Heart right ventricle (tissue), 16 donors: ENCODE measurements at regions not wholly inside any gene's neighbourhood (a gene's known extent, or its start where the extent isn't known, plus 50 kb on each side); places are given as distances from the start of the nearest gene placed in this dataset.

Experiments used
- ATAC-seq, 8 donors: fragments of 200-7000 bp; cut with Tn5 transposase; one replicate each; pipeline ENCODE4 v1.9.1; 2020; ENCODE audit warnings: mild to moderate bottlenecking in 8 of 8, moderate library complexity in 8 of 8, moderate number of reproducible peaks in 1 of 8
- DNase-seq, 2 donors: peaks; one replicate each; pipeline ENCODE4 v3.0.0-alpha.2; 2020
- H3K27ac ChIP-seq, 10 donors: fragments of 200-600 bp; sonication (generic) in 2 of 10; one replicate each; pipeline versions ENCODE4 v1.5.0 to v1.8.0; 2020 to 2022; ENCODE audit warnings: mild to moderate bottlenecking in 3 of 10
- H3K27me3 ChIP-seq, 7 donors: fragments of 200-600 bp; one replicate each; pipeline ENCODE4 v1.8.0; 2021 to 2022; ENCODE audit warnings: mild to moderate bottlenecking in 2 of 7
- H3K36me3 ChIP-seq, 9 donors: fragments of 200-600 bp; sonication (generic) in 1 of 9; one replicate each; pipeline versions ENCODE4 v1.5.0 to v1.8.0; 2020 to 2022; ENCODE audit warnings: mild to moderate bottlenecking in 2 of 9
- H3K4me1 ChIP-seq, 9 donors: fragments of 200-600 bp; sonication (generic) in 1 of 9; one replicate each; pipeline versions ENCODE4 v1.5.0 to v1.8.0; 2020 to 2022; ENCODE audit warnings: mild to moderate bottlenecking in 4 of 9
- H3K4me3 ChIP-seq, 10 donors: fragments of 200-600 bp; sonication (generic) in 2 of 10; one replicate each; pipeline versions ENCODE4 v1.5.0 to v1.8.0; 2020 to 2022; ENCODE audit warnings: mild to moderate bottlenecking in 7 of 10, moderate library complexity in 2 of 10
- H3K9me3 ChIP-seq, 11 donors: fragments of 200-600 bp in 10 of 11; sonication (generic) in 2 of 11; one replicate each; pipeline versions ENCODE4 v1.5.0 to v1.8.0; 2013 to 2022; ENCODE audit warnings: mild to moderate bottlenecking in 2 of 11, control low read depth in 1 of 11, moderate library complexity in 1 of 11
- WGBS, 2 donors: extraction: QIAGEN DNeasy Blood & Tissue Kit; methylation state at CpG; one replicate each; pipeline ENCODE4 v1.1.7; 2013; ENCODE audit warnings: inconsistent platforms in 1 of 2; 5-methylcytosine and 5-hydroxymethylcytosine counted together
- intact Hi-C, 10 donors: fragments of 100-400 bp; cut with DNase I; formaldehyde crosslinking; loops; one replicate each; pipeline versions ENCODE4 v1.11.1 to v1.14.2; 2022
- TF ChIP-seq, protein P1 (sequence below), 9 donors: fragments of 200-600 bp; sonication (generic) in 2 of 9; IDR thresholded peaks; one replicate each; pipeline versions ENCODE4 v1.5.0 to v1.8.0; 2021 to 2022; ENCODE audit warnings: antibody characterized with exemption in 9 of 9, mild to moderate bottlenecking in 5 of 9, moderate library complexity in 1 of 9
- donor health status: Arrhythmogenic right ventricular cardiomyopathy.
- donor health status: ischemic (EF 13 %, LVEDD 7.1; RV severe dilation, severe dysfunction).
- donor health status: healthy with polysubstance abuse.
- donor health status: DM: no; HTN: yes; CAD: no.
- donor health status: DM: no; HTN: no; CAD: no.
- donor health status: ischemic (EF 25% LVEDD 6.9; RV normal size, moderate dysfunction).
- donor health status: ischemic (EF 25% LVEDD 5.7; RV mildly dilated, moderate dysfunction).
- donor health status: healthy.
- donor health status: DM: yes; HTN: yes; CAD: no.
- donor health status: Ischemic cardiomyopathy.
- donor health status: ischemic (EF 35%, LVEDD 5.7; RV mildly dilated, moderate dysfunction).
- donor health status: nonischemic (EF 11% LVEDD 7.7; RV severe dilation, severe dysfunction).
- donor health status: DM: yes; HTN: yes; CAD: no.
- donor health status: PGD.
- donor health status: ischemic (EF 29% LVEDD 5.4; RV normal size, mild dysfunction).
- donor health status: nonischemic (EF 23%, LVEDD 6.1; RV moderate dilation, normal function).

DNA sequence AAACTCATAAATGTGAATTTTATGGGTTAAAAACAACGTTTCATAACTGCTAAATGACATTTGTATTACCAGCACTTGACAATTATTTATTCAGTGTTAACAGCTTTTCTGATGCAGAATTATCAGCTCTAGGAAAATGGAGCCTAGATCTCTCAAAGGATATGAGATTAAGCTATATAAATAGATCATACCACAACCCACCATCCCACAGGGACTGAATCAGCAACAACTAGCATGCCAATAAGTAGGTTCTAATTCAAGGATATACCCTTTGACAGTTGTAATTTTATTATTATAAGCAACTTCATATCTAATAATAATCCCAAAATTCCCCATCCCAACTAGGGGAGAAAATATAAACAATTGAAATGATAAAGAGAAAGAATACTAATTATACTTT is 275.4 kb upstream of the RGS18 start:
- TF ChIP-seq, protein P1, sequence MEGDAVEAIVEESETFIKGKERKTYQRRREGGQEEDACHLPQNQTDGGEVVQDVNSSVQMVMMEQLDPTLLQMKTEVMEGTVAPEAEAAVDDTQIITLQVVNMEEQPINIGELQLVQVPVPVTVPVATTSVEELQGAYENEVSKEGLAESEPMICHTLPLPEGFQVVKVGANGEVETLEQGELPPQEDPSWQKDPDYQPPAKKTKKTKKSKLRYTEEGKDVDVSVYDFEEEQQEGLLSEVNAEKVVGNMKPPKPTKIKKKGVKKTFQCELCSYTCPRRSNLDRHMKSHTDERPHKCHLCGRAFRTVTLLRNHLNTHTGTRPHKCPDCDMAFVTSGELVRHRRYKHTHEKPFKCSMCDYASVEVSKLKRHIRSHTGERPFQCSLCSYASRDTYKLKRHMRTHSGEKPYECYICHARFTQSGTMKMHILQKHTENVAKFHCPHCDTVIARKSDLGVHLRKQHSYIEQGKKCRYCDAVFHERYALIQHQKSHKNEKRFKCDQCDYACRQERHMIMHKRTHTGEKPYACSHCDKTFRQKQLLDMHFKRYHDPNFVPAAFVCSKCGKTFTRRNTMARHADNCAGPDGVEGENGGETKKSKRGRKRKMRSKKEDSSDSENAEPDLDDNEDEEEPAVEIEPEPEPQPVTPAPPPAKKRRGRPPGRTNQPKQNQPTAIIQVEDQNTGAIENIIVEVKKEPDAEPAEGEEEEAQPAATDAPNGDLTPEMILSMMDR (IDR thresholded peaks at IDR 0.05), result no peak
- Histone ChIP-seq H3K9me3 (no peaks in the 10 kb centered on the region), H3K4me3 (no peak overlapping the region), H3K4me1 (no peaks in the 10 kb centered on the region), H3K27me3 (no peaks in the 10 kb centered on the region), H3K36me3 (no peaks in the 10 kb centered on the region), H3K27ac (no peak overlapping the region)
- ATAC-seq (no peak), DNase-seq (no peak)
- WGBS, 2 donors, result 37 to 63% methylated on average over 1 of the region's 1 CpG
- intact Hi-C loops, result no loop called here

DNA sequence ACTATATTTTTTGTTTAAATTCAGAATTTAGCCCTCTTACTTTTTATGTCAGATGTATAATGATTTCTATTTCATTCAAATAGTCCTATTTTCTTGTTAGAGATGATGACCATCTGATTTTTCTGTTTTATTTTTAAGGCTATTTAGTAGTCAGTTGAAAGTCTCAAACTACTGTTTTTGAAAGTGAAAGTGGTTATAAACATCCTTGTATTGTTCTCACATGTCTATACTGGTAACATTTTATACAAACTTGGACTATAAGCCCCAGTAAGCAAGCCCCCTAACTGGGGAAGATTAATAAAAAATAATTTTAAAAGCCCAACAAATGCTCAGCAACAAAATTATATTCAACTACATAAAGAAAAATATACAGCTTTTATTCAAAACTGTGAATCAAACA is 271.3 kb upstream of the RGS18 start:
- no peak for ATAC-seq
- H3K36me3 ChIP-seq, result no peaks in the 10 kb centered on the region
- TF ChIP-seq, protein P1 (IDR thresholded peaks at IDR 0.05), result no peak
- intact Hi-C loops, result no loop called here
- no peaks in the 10 kb centered on the region for H3K9me3 ChIP-seq
- no peaks in the 10 kb centered on the region for H3K27me3 ChIP-seq
- H3K27ac ChIP-seq, result no peak overlapping the region
- no peak overlapping the region for H3K4me3 ChIP-seq
- H3K4me1 ChIP-seq, result no peaks in the 10 kb centered on the region
- DNase-seq, result no peak

DNA sequence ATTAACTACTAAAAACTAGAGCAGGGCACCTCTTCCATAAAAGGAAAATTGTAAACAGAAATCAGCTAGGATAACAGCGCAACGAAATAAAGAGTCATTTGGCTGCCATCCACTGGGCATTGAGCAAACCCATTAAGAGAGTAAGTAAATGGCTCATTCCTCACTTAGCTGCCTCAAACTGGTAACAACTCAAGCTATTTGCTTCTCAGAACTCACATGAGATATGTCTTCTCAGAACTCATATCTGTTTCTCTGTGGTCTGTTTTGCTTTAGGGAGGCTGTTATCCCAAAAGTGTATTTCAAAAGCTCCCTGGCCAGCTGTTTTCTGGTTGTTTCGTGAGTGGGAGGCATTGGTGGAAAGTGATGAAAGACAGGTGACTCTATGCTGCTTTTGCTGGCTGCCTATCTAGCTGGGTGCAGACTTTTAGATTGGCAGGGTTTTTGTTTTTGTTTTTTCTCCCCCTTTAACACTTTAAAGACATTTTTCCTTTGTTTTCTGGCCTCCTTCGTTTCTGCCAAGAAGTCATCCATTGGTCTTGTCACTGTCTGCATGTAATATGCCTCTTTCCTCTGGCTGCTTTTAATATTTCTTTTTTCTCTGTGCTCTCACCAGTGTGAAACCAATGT is 269.2 kb upstream of the RGS18 start:
- TF ChIP-seq, protein P1 (IDR thresholded peaks at IDR 0.05), result no peak
- no peak overlapping the region for H3K27ac ChIP-seq
- DNase-seq (no peak), ATAC-seq (peak in 4 of 8 donors; percentile 8 to 77 (median 48))
- no peaks in the 10 kb centered on the region for H3K36me3 ChIP-seq
- H3K27me3 ChIP-seq, result no peaks in the 10 kb centered on the region
- H3K9me3 ChIP-seq, result peaks cover 0 to 5% (median 0%) of the 10 kb centered on the region in 11 donors
- no peaks in the 10 kb centered on the region for H3K4me1 ChIP-seq
- intact Hi-C loops, result no loop called here
- WGBS, 2 donors, result 32 to 33% methylated on average over 4 of the region's 4 CpGs
- no peak overlapping the region for H3K4me3 ChIP-seq

DNA sequence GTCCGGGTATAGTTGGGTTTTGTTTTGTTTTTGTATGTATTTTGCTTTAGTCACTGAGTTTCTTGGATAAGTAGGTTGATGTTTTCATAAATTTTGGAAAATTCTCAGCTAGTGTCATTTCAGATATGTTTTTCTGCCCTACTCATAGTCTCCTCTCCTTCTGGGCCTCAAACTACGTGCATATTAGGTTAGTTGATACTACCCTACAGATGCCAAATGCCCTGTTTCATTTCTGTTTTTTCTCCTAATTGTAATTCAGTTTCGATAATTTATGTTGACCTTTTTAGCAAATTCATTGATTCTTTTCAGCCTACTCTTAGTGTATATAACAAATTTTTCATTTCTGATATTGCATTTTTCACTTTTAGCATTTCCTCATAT is 268.6 kb upstream of the RGS18 start:
- DNase-seq, result no peak

More for the DNA sequence above, 268.6 kb upstream of the RGS18 start:
- ATAC-seq, result no peak
- Histone ChIP-seq H3K9me3 (peaks cover 0 to 7% (median 0%) of the 10 kb centered on the region in 11 donors), H3K4me1 (no peaks in the 10 kb centered on the region), H3K27me3 (no peaks in the 10 kb centered on the region), H3K36me3 (no peaks in the 10 kb centered on the region), H3K4me3 (no peak overlapping the region), H3K27ac (no peak overlapping the region)
- TF ChIP-seq, protein P1 (IDR thresholded peaks at IDR 0.05), result no peak
- intact Hi-C loops, result no loop called here
- 70 to 85% methylated on average over 3 of the region's 3 CpGs for WGBS, 2 donors
